Suppressor macrophage treated with lipopolysaccharide for 4 hours (primary cell): ENCODE measurements at regions not wholly inside any gene's neighbourhood (a gene's known extent, or its start where the extent isn't known, plus 50 kb on each side); places are given as distances from the start of the nearest gene placed in this dataset.
A peak's percentile ranks its signal among the peaks of the same experiment; 100 is the strongest.
"Not testable (repeated sequence)": the region's sequence is repeated elsewhere in the genome, so short reads cannot be mapped to it uniquely, and the experiment has no call there.

Experiments used
- DNase-seq: peaks from one replicate; pipeline ENCODE4 v3.0.0-alpha.2; 2020

GRCh38 chr12:92416385-92416812 lies 270.8 kb upstream of the BTG1 start:
- DNase-seq, result no peak

GRCh38 chr12:92414170-92415070 lies 268.8 kb upstream of the BTG1 start:
- DNase-seq, result no peak

GRCh38 chr12:92413286-92413685 lies 267.6 kb upstream of the BTG1 start:
- no peak for DNase-seq

- DNase-seq, result no peak
These were observed 267.2 kb upstream of the BTG1 start for GRCh38 chr12:92412856-92413255.

GRCh38 chr12:92411687-92412086 lies 266.0 kb upstream of the BTG1 start:
- no peak for DNase-seq

- DNase-seq, result peak; percentile 50
These were observed 262.6 kb upstream of the BTG1 start for GRCh38 chr12:92408072-92408900.

GRCh38 chr12:92406404-92407070 lies 260.9 kb upstream of the BTG1 start:
- DNase-seq, result not testable (repeated sequence)

- DNase-seq, result not testable (repeated sequence)
These were observed 260.2 kb upstream of the BTG1 start for GRCh38 chr12:92405801-92406251.

- DNase-seq, result no peak
These were observed 259.3 kb upstream of the BTG1 start for GRCh38 chr12:92404921-92405320.

GRCh38 chr12:92404259-92404894 lies 258.7 kb upstream of the BTG1 start:
- no peak for DNase-seq

- DNase-seq, result peak; percentile 68
These were observed 257.8 kb upstream of the BTG1 start for GRCh38 chr12:92403210-92404175.

GRCh38 chr12:92402415-92402814 lies 256.8 kb upstream of the BTG1 start:
- no peak for DNase-seq

GRCh38 chr12:92400006-92400405 lies 254.4 kb upstream of the BTG1 start:
- DNase-seq, result no peak

GRCh38 chr12:92398565-92399309 lies 253.1 kb upstream of the BTG1 start:
- no peak for DNase-seq

- peak; percentile 55 for DNase-seq
These were observed 251.1 kb upstream of the BTG1 start for GRCh38 chr12:92396647-92397252.

GRCh38 chr12:92395322-92395721 lies 249.7 kb upstream of the BTG1 start:
- no peak for DNase-seq

- DNase-seq, result no peak
These were observed 249.2 kb upstream of the BTG1 start for GRCh38 chr12:92394895-92395294.

GRCh38 chr12:92393504-92393903 lies 247.9 kb upstream of the BTG1 start:
- DNase-seq, result no peak

- DNase-seq, result not testable (repeated sequence)
These were observed 246.1 kb upstream of the BTG1 start for GRCh38 chr12:92391726-92392125.

- DNase-seq, result no peak
These were observed 243.8 kb upstream of the BTG1 start for GRCh38 chr12:92389466-92389865.
